ENCODE measurements at regions not wholly inside any gene's neighbourhood (a gene's known extent, or its start where the extent isn't known, plus 50 kb on each side); places are given as distances from the start of the nearest gene placed in this dataset.

- no peaks in the 10 kb centered on the region for H3K9me3 Mint-ChIP-seq
- H3K4me3 Mint-ChIP-seq = no peak overlapping the region
- TF ChIP-seq CTCF (conservative IDR thresholded peaks at IDR 0.05) = no peak
- H3K27ac Mint-ChIP-seq = no peak overlapping the region
- no peak for DNase-seq
- H3K4me1 Mint-ChIP-seq = peaks cover 7% of the 10 kb centered on the region
- Histone ChIP-seq H3K4me3 (ENCODE audit: low read length) (no peak overlapping the region), H3K27ac (ENCODE audit: low read depth, low read length) (no peak overlapping the region), H3K9me3 (ENCODE audit: control insufficient read depth, low read length) (no peaks in the 10 kb centered on the region), H3K4me1 (ENCODE audit: control insufficient read depth, insufficient read depth, low read length) (no peaks in the 10 kb centered on the region), H3K36me3 (ENCODE audit: control insufficient read depth, insufficient read depth, low read length) (no peaks in the 10 kb centered on the region), H3K27me3 (ENCODE audit: control insufficient read depth, insufficient read depth, low read length, poor library complexity, severe bottlenecking) (no peaks in the 10 kb centered on the region), H3K9ac (ENCODE audit: extremely low read depth, low read length, poor library complexity, severe bottlenecking) (no peak overlapping the region)
- 90 to 95% methylated on average over 3 to 5 of the region's 5 CpGs for WGBS, 2 experiments (ENCODE audit: insufficient coverage in 1 of 2, insufficient read length in 1 of 2)
- H3K36me3 Mint-ChIP-seq (ENCODE audit: low read depth) = no peaks in the 10 kb centered on the region
- no peaks in the 10 kb centered on the region for H3K27me3 Mint-ChIP-seq (ENCODE audit: insufficient read depth)
Observed at GRCh38 chr12:47385653-47386052, 305.9 kb upstream of the AMIGO2 start.

GRCh38 chr12:47383942-47384341 lies 304.2 kb upstream of the AMIGO2 start:
- WGBS, 2 experiments (ENCODE audit: insufficient coverage in 1 of 2, insufficient read length in 1 of 2) = 88 to 94% methylated on average over 4 of the region's 4 CpGs
- no peaks in the 10 kb centered on the region for H3K27me3 Mint-ChIP-seq (ENCODE audit: insufficient read depth)
- H3K27ac ChIP-seq (ENCODE audit: low read depth, low read length) = no peak overlapping the region
- H3K9ac ChIP-seq (ENCODE audit: extremely low read depth, low read length, poor library complexity, severe bottlenecking) = no peak overlapping the region
- no peaks in the 10 kb centered on the region for H3K36me3 ChIP-seq (ENCODE audit: control insufficient read depth, insufficient read depth, low read length)
- no peaks in the 10 kb centered on the region for H3K36me3 Mint-ChIP-seq (ENCODE audit: low read depth)
- DNase-seq = no peak
- H3K9me3 Mint-ChIP-seq = no peaks in the 10 kb centered on the region
- H3K27ac Mint-ChIP-seq = no peak overlapping the region
- no peaks in the 10 kb centered on the region for H3K9me3 ChIP-seq (ENCODE audit: control insufficient read depth, low read length)
- H3K4me1 ChIP-seq (ENCODE audit: control insufficient read depth, insufficient read depth, low read length) = no peaks in the 10 kb centered on the region
- peaks cover 7% of the 10 kb centered on the region for H3K4me1 Mint-ChIP-seq
- H3K27me3 ChIP-seq (ENCODE audit: control insufficient read depth, insufficient read depth, low read length, poor library complexity, severe bottlenecking) = no peaks in the 10 kb centered on the region
- TF ChIP-seq CTCF (conservative IDR thresholded peaks at IDR 0.05) = no peak
- no peak overlapping the region for H3K4me3 ChIP-seq (ENCODE audit: low read length)
- no peak overlapping the region for H3K4me3 Mint-ChIP-seq

GRCh38 chr12:47382305-47382704 lies 302.5 kb upstream of the AMIGO2 start:
- Histone ChIP-seq H3K36me3 (ENCODE audit: control insufficient read depth, insufficient read depth, low read length) (no peaks in the 10 kb centered on the region), H3K4me3 (ENCODE audit: low read length) (no peak overlapping the region), H3K27ac (ENCODE audit: low read depth, low read length) (no peak overlapping the region), H3K27me3 (ENCODE audit: control insufficient read depth, insufficient read depth, low read length, poor library complexity, severe bottlenecking) (no peaks in the 10 kb centered on the region), H3K4me1 (ENCODE audit: control insufficient read depth, insufficient read depth, low read length) (no peaks in the 10 kb centered on the region), H3K9ac (ENCODE audit: extremely low read depth, low read length, poor library complexity, severe bottlenecking) (no peak overlapping the region), H3K9me3 (ENCODE audit: control insufficient read depth, low read length) (no peaks in the 10 kb centered on the region)
- no peaks in the 10 kb centered on the region for H3K36me3 Mint-ChIP-seq (ENCODE audit: low read depth)
- H3K9me3 Mint-ChIP-seq = no peaks in the 10 kb centered on the region
- H3K4me3 Mint-ChIP-seq = no peak overlapping the region
- TF ChIP-seq CTCF (conservative IDR thresholded peaks at IDR 0.05) = peak; percentile 24
- H3K27ac Mint-ChIP-seq = no peak overlapping the region
- peaks cover 7% of the 10 kb centered on the region for H3K4me1 Mint-ChIP-seq
- no peak for DNase-seq
- 100% methylated on average over 1 of the region's 1 CpG; no CpG with 5 or more reads in 1 of the 2 experiments for WGBS, 2 experiments (ENCODE audit: insufficient coverage in 1 of 2, insufficient read length in 1 of 2)
- H3K27me3 Mint-ChIP-seq (ENCODE audit: insufficient read depth) = no peaks in the 10 kb centered on the region

Data from endodermal cell (in vitro differentiated cells).